ENCODE measurements at regions not wholly inside any gene's neighbourhood (a gene's known extent, or its start where the extent isn't known, plus 50 kb on each side); places are given as distances from the start of the nearest gene placed in this dataset.

DNA sequence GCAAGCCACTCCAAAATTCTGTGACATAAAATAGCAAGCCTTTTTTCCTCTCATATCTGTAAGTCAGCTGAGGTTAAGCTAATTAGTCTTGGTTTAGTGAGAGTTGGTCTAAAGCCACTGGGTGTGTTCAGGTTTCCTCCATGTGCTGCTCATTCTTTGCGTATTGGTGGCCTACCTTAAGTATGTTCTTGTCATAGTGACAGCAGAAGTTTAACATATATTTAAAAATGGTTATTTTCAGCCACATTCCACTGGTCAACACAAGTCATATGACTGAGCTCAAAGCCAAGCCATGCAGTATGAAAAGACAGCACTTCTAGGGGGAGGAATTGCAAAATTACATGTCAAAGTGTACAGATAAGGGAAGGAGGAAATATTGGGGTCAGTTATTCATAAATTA is 100.5 kb upstream of the FGF10 start:
- TF ChIP-seq, protein P1, sequence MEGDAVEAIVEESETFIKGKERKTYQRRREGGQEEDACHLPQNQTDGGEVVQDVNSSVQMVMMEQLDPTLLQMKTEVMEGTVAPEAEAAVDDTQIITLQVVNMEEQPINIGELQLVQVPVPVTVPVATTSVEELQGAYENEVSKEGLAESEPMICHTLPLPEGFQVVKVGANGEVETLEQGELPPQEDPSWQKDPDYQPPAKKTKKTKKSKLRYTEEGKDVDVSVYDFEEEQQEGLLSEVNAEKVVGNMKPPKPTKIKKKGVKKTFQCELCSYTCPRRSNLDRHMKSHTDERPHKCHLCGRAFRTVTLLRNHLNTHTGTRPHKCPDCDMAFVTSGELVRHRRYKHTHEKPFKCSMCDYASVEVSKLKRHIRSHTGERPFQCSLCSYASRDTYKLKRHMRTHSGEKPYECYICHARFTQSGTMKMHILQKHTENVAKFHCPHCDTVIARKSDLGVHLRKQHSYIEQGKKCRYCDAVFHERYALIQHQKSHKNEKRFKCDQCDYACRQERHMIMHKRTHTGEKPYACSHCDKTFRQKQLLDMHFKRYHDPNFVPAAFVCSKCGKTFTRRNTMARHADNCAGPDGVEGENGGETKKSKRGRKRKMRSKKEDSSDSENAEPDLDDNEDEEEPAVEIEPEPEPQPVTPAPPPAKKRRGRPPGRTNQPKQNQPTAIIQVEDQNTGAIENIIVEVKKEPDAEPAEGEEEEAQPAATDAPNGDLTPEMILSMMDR (IDR thresholded peaks at IDR 0.05): no peak
- TF ChIP-seq EP300 (IDR thresholded peaks at IDR 0.05): no peak

All from esophagus muscularis mucosa (tissue), 3 donors.